ENCODE measurements at regions not wholly inside any gene's neighbourhood (a gene's known extent, or its start where the extent isn't known, plus 50 kb on each side); places are given as distances from the start of the nearest gene placed in this dataset.

DNA sequence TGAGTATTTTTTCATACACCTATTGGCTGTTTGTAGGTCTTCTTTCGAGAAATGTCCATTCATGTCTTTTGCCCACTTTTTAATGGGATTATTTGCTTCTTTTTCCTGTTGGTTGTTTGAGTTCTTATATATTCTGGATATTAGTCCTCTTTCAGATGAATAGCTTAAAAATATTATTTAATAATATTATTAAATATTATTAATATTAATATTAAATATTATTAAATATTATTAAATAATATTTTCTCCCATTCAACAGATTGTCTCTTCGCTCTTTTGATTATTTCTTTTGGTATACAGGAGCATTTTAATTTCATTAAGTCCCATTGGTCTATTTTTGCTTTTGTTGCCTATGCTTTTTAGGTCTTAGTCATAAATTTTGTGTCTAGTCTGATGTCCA is 361.9 kb downstream of the TSN start:
- no peaks in the 10 kb centered on the region for H3K4me1 ChIP-seq (ENCODE audit: control insufficient read depth in 3 of 3, insufficient read depth in 2 of 3, low read depth in 1 of 3, low read length in 2 of 3)
- H3K36me3 ChIP-seq (ENCODE audit: control insufficient read depth in 3 of 3, insufficient read depth in 2 of 3, low read depth in 1 of 3, low read length in 3 of 3), result no peaks in the 10 kb centered on the region
- FAIRE-seq, result no peak
- H3K4me3 ChIP-seq (ENCODE audit: low read depth in 1 of 3, low read length in 3 of 3), result no peak overlapping the region
- no peaks in the 10 kb centered on the region for H3K27me3 ChIP-seq (ENCODE audit: control insufficient read depth in 3 of 3, insufficient read depth in 3 of 3, low read length in 3 of 3)
- no peak overlapping the region for H3K27ac ChIP-seq (ENCODE audit: low read depth in 1 of 3, low read length in 2 of 3)
- no peak for DNase-seq
- no peaks in the 10 kb centered on the region for H3K9me3 ChIP-seq (ENCODE audit: control insufficient read depth in 2 of 2, insufficient read depth in 1 of 2, low read depth in 1 of 2, low read length in 1 of 2)
- 80 to 85% (median 84%) methylated on average over 2 of the region's 2 CpGs for WGBS, 3 donors

DNA sequence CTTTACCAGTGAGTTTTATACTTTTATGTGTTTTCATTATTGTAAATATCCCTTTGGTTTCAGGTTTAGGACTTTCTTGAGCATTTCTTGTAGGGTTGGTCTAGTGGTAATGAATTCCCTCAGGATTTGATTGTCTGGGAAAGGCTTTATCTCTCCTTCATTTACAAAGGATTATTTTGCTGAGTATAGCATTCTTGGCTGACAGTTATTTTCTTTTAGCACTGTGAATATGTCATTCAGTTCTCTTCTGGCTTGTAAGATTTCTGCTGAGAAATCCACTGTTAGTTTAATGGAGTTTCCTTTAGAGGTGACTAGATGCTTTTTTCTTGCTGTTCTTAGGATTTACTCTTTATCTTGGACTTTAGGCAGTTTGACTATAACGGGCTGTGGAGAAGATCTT is 373.9 kb downstream of the TSN start:
- Histone ChIP-seq H3K36me3 (ENCODE audit: control insufficient read depth in 3 of 3, insufficient read depth in 2 of 3, low read depth in 1 of 3, low read length in 3 of 3) (no peaks in the 10 kb centered on the region), H3K9me3 (ENCODE audit: control insufficient read depth in 2 of 2, insufficient read depth in 1 of 2, low read depth in 1 of 2, low read length in 1 of 2) (peaks cover 0 to 23% of the 10 kb centered on the region in 2 donors), H3K4me3 (ENCODE audit: low read depth in 1 of 3, low read length in 3 of 3) (no peak overlapping the region), H3K27me3 (ENCODE audit: control insufficient read depth in 3 of 3, insufficient read depth in 3 of 3, low read length in 3 of 3) (no peaks in the 10 kb centered on the region), H3K4me1 (ENCODE audit: control insufficient read depth in 3 of 3, insufficient read depth in 2 of 3, low read depth in 1 of 3, low read length in 2 of 3) (no peaks in the 10 kb centered on the region), H3K27ac (ENCODE audit: low read depth in 1 of 3, low read length in 2 of 3) (no peak overlapping the region)
- FAIRE-seq (no peak), DNase-seq (no peak)
- 81 to 95% (median 88%) methylated on average over 1 of the region's 1 CpG for WGBS, 3 donors

DNA sequence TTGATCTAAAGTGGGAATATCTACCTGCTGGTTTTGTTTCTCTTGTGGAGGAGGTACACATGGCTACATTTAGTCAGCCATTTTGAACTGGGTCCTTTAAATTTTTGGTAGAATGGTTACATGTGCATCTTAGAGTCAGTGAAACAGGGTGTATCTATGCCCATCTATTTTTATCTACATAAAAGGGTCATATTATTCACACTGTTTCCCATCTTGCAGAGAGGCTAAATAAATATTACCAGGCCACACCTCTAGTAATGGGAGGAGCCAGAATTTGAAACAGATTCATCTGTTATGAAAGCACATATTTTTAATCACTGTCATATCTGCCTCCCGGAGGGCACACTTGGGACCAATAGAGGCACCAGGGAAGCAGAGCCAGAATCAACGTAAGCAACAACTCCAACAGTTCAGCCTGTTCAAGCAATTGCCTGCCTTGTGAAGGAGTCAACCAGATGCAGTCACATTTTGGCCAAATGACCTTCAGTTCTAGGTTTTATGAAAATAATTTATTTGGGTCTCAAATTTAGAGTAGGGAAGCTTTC is 376.8 kb downstream of the TSN start:
- Histone ChIP-seq H3K4me1 (ENCODE audit: control insufficient read depth in 3 of 3, insufficient read depth in 2 of 3, low read depth in 1 of 3, low read length in 2 of 3) (no peaks in the 10 kb centered on the region), H3K27me3 (ENCODE audit: control insufficient read depth in 3 of 3, insufficient read depth in 3 of 3, low read length in 3 of 3) (no peaks in the 10 kb centered on the region), H3K36me3 (ENCODE audit: control insufficient read depth in 3 of 3, insufficient read depth in 2 of 3, low read depth in 1 of 3, low read length in 3 of 3) (no peaks in the 10 kb centered on the region), H3K4me3 (ENCODE audit: low read depth in 1 of 3, low read length in 3 of 3) (no peak overlapping the region), H3K9me3 (ENCODE audit: control insufficient read depth in 2 of 2, insufficient read depth in 1 of 2, low read depth in 1 of 2, low read length in 1 of 2) (peaks cover 0 to 13% of the 10 kb centered on the region in 2 donors), H3K27ac (ENCODE audit: low read depth in 1 of 3, low read length in 2 of 3) (no peak overlapping the region)
- DNase-seq (no peak), FAIRE-seq (no peak)
- WGBS, 3 donors, result 42 to 75% (median 43%) methylated on average over 2 of the region's 2 CpGs

DNA sequence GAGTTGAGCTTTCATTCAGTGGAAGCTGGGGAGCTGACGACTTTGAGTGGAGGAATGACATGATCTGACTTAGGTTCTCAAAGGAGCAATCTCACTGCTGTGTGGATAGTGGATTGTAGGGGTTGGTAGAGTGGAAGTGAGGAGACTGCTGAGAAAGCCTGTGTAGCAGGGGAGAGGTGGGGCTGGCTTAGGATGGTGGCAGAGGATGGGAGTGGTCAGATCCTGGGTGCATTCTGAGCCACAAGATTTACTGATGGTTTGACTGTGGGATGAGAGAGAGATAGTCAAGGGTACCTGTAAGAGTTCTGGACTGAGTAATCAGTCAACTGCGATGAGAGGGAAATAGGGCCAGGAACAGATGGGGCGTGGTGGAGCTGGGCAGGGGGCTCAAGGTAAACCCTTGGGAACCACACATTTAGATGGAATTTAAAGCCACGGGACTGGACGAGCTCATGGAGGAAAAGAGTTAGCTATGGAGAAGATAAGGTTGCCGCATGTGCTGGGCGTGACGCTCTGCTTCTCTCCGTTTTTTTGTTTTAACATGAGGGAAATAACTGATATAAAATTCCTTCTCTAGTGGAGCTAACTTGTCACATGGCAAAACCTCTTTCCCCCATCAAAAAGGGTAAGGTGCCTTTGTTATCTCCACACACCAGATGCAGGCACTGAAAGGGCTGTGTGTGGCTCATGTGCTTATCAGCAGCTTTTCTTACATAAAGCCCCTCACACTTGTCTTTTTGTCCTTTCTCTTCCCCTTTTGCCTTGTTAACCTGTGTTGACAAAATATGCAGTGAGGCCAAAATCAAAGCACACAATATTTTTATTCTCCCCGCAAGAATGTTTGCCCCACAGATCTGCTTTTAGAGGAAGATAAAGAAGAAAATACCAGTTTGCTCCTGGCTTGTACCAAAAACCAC is 379.8 kb downstream of the TSN start:
- Histone ChIP-seq H3K27ac (ENCODE audit: low read depth in 1 of 3, low read length in 2 of 3) (no peak overlapping the region), H3K27me3 (ENCODE audit: control insufficient read depth in 3 of 3, insufficient read depth in 3 of 3, low read length in 3 of 3) (no peaks in the 10 kb centered on the region), H3K9me3 (ENCODE audit: control insufficient read depth in 2 of 2, insufficient read depth in 1 of 2, low read depth in 1 of 2, low read length in 1 of 2) (peaks cover 0 to 7% of the 10 kb centered on the region in 2 donors), H3K4me3 (ENCODE audit: low read depth in 1 of 3, low read length in 3 of 3) (no peak overlapping the region), H3K36me3 (ENCODE audit: control insufficient read depth in 3 of 3, insufficient read depth in 2 of 3, low read depth in 1 of 3, low read length in 3 of 3) (no peaks in the 10 kb centered on the region), H3K4me1 (ENCODE audit: control insufficient read depth in 3 of 3, insufficient read depth in 2 of 3, low read depth in 1 of 3, low read length in 2 of 3) (no peaks in the 10 kb centered on the region)
- DNase-seq (no peak), FAIRE-seq (no peak)
- 56 to 65% (median 60%) methylated on average over 10 of the region's 10 CpGs for WGBS, 3 donors

DNA sequence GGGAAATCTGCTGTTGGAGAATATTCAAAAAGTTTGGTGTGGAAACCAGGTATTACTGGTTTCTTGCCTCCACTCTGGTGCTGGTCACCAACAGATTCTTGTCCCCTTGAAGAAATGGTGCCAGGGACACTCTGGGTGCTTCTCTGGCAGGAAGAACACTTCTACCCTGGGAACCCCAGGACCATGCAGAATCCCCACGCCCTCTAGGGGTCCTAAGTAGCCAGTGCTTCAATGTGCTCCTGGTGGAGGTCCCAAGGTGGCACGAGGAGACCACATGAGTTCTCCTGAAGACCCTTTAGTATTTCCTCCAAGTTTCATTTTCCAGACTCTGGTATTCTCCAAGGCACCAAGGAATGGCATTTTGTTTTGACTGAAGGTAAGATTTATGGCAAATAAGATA is 380.6 kb downstream of the TSN start:
- FAIRE-seq (no peak), DNase-seq (peak in 1 of 2 donors; percentile 12)
- Histone ChIP-seq H3K27ac (ENCODE audit: low read depth in 1 of 3, low read length in 2 of 3) (no peak overlapping the region), H3K4me1 (ENCODE audit: control insufficient read depth in 3 of 3, insufficient read depth in 2 of 3, low read depth in 1 of 3, low read length in 2 of 3) (no peaks in the 10 kb centered on the region), H3K4me3 (ENCODE audit: low read depth in 1 of 3, low read length in 3 of 3) (no peak overlapping the region), H3K36me3 (ENCODE audit: control insufficient read depth in 3 of 3, insufficient read depth in 2 of 3, low read depth in 1 of 3, low read length in 3 of 3) (no peaks in the 10 kb centered on the region), H3K27me3 (ENCODE audit: control insufficient read depth in 3 of 3, insufficient read depth in 3 of 3, low read length in 3 of 3) (no peaks in the 10 kb centered on the region), H3K9me3 (ENCODE audit: control insufficient read depth in 2 of 2, insufficient read depth in 1 of 2, low read depth in 1 of 2, low read length in 1 of 2) (no peaks in the 10 kb centered on the region)
- WGBS, 3 donors, result 14 to 18% (median 14%) methylated on average over 2 of the region's 2 CpGs

DNA sequence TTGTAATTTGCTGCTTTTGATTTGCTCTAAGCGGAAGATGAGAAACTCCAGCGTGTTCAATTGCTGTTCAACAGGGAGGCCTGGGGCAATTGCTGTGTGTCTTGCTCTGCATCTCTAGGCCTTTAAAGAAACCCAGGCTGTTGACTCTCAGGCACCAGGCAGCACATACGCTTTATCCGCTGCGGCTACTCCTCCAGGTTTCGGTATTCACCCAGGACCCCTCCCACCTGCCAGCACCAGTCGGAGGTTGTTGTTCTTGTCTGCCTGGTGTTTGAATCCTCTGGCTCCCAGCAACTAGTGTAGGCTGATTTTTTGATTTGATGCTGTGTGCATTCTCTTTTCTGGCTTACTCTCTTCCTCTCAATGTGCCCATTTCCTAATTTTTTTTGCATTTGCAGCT is 383.1 kb downstream of the TSN start:
- H3K9me3 ChIP-seq (ENCODE audit: control insufficient read depth in 2 of 2, insufficient read depth in 1 of 2, low read depth in 1 of 2, low read length in 1 of 2), result no peaks in the 10 kb centered on the region
- 79 to 92% (median 87%) methylated on average over 7 of the region's 7 CpGs for WGBS, 3 donors
- DNase-seq, result no peak
- H3K27ac ChIP-seq (ENCODE audit: low read depth in 1 of 3, low read length in 2 of 3), result no peak overlapping the region
- no peak overlapping the region for H3K4me3 ChIP-seq (ENCODE audit: low read depth in 1 of 3, low read length in 3 of 3)
- no peak for FAIRE-seq
- H3K36me3 ChIP-seq (ENCODE audit: control insufficient read depth in 3 of 3, insufficient read depth in 2 of 3, low read depth in 1 of 3, low read length in 3 of 3), result no peaks in the 10 kb centered on the region
- H3K27me3 ChIP-seq (ENCODE audit: control insufficient read depth in 3 of 3, insufficient read depth in 3 of 3, low read length in 3 of 3), result no peaks in the 10 kb centered on the region
- no peaks in the 10 kb centered on the region for H3K4me1 ChIP-seq (ENCODE audit: control insufficient read depth in 3 of 3, insufficient read depth in 2 of 3, low read depth in 1 of 3, low read length in 2 of 3)

DNA sequence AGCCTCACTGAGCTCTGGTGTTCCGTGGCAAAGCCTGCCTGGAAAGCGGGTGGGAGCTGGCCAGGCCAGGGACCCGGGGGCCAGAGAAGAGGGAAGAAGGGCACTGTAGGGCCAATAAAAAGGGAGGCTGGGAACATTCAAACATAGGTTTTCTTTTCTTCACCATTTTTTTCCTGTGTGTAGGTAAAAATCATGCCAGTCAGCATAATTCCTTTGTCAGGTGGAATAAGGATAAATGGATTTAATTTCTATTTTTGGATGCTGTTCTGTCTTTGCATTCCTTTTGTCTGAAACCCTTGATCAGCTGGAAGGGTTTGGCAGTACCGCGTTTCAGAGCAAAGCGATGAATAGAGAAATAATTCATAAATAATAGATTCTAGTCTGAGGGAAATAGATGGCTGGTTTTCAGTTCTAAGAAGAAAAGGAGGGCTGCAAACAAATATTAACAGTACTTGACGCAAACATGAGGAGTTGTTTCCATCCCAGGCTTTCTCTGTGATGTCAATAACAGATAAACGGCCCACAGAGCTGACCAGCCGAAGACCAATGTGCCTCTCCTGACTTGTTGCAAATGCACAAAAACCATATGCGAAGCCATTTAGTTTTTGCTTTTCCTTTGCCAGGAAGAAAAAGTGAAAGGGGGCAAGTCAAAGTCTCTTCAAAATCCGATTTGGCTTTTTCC is 384.4 kb downstream of the TSN start:
- no peaks in the 10 kb centered on the region for H3K9me3 ChIP-seq (ENCODE audit: control insufficient read depth in 2 of 2, insufficient read depth in 1 of 2, low read depth in 1 of 2, low read length in 1 of 2)
- H3K36me3 ChIP-seq (ENCODE audit: control insufficient read depth in 3 of 3, insufficient read depth in 2 of 3, low read depth in 1 of 3, low read length in 3 of 3), result no peaks in the 10 kb centered on the region
- FAIRE-seq (no peak), DNase-seq (no peak)
- no peak overlapping the region for H3K4me3 ChIP-seq (ENCODE audit: low read depth in 1 of 3, low read length in 3 of 3)
- no peaks in the 10 kb centered on the region for H3K27me3 ChIP-seq (ENCODE audit: control insufficient read depth in 3 of 3, insufficient read depth in 3 of 3, low read length in 3 of 3)
- no peak overlapping the region for H3K27ac ChIP-seq (ENCODE audit: low read depth in 1 of 3, low read length in 2 of 3)
- no peaks in the 10 kb centered on the region for H3K4me1 ChIP-seq (ENCODE audit: control insufficient read depth in 3 of 3, insufficient read depth in 2 of 3, low read depth in 1 of 3, low read length in 2 of 3)
- WGBS, 3 donors, result 78 to 81% (median 79%) methylated on average over 11 of the region's 11 CpGs

DNA sequence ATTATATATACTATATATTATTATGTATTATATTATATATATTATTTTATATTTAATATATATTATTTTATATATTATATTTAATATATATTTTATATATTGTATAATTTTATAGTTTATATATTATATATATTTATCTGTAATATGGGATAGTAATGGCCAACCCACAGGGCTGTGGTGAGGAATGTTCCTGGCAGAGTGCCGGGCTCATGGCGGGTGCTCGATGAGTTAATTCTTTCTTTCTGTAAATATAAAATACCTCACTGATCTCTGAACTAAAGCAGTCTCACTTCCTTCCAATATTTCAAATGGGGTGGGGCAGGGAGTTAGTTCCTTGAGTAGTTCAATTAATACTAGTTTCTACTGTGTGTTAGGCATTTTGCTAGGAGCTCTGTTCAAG is 389.4 kb downstream of the TSN start:
- H3K4me1 ChIP-seq (ENCODE audit: control insufficient read depth in 3 of 3, insufficient read depth in 2 of 3, low read depth in 1 of 3, low read length in 2 of 3), result no peaks in the 10 kb centered on the region
- H3K4me3 ChIP-seq (ENCODE audit: low read depth in 1 of 3, low read length in 3 of 3), result no peak overlapping the region
- H3K9me3 ChIP-seq (ENCODE audit: control insufficient read depth in 2 of 2, insufficient read depth in 1 of 2, low read depth in 1 of 2, low read length in 1 of 2), result no peaks in the 10 kb centered on the region
- DNase-seq (no peak), FAIRE-seq (no peak)
- H3K27ac ChIP-seq (ENCODE audit: low read depth in 1 of 3, low read length in 2 of 3), result no peak overlapping the region
- no peaks in the 10 kb centered on the region for H3K27me3 ChIP-seq (ENCODE audit: control insufficient read depth in 3 of 3, insufficient read depth in 3 of 3, low read length in 3 of 3)
- H3K36me3 ChIP-seq (ENCODE audit: control insufficient read depth in 3 of 3, insufficient read depth in 2 of 3, low read depth in 1 of 3, low read length in 3 of 3), result no peaks in the 10 kb centered on the region
- 88 to 95% (median 89%) methylated on average over 3 of the region's 3 CpGs for WGBS, 3 donors
